Bronchial epithelial cell (primary cell): ENCODE measurements at regions not wholly inside any gene's neighbourhood (a gene's known extent, or its start where the extent isn't known, plus 50 kb on each side); places are given as distances from the start of the nearest gene placed in this dataset.
A peak's percentile ranks its signal among the peaks of the same experiment; 100 is the strongest.

ENCODE experiments used
- DNase-seq: peaks from one replicate; pipeline ENCODE4 v3.0.0-alpha.2; 2010; ENCODE audit warnings: low read depth
- FAIRE-seq: peaks from 2 replicates; lab custom pipeline; 2011; peaks lifted over from hg19 to GRCh38; lab: Jason Lieb, UNC
- H3K27me3 ChIP-seq: 2 replicates; pipeline ENCODE4 v1.5.1; 2011; ENCODE audit warnings: low read length; ENCODE audit not compliant: control insufficient read depth, insufficient read depth
- H3K36me3 ChIP-seq: 2 replicates; pipeline ENCODE4 v1.5.1; 2011; ENCODE audit warnings: low read length; ENCODE audit not compliant: control insufficient read depth, insufficient read depth
- H3K4me3 ChIP-seq: 2 replicates; pipeline ENCODE4 v1.5.1; 2011; ENCODE audit warnings: mild to moderate bottlenecking, low read depth, low read length, control low read depth
- TF ChIP-seq, protein P1 (sequence below): IDR thresholded peaks from 2 replicates; pipeline ENCODE4 v1.5.1; 2011; ENCODE audit warnings: mild to moderate bottlenecking, moderate library complexity, low read length, control low read depth, inconsistent platforms; ENCODE audit not compliant: insufficient read depth, severe bottlenecking

DNA sequence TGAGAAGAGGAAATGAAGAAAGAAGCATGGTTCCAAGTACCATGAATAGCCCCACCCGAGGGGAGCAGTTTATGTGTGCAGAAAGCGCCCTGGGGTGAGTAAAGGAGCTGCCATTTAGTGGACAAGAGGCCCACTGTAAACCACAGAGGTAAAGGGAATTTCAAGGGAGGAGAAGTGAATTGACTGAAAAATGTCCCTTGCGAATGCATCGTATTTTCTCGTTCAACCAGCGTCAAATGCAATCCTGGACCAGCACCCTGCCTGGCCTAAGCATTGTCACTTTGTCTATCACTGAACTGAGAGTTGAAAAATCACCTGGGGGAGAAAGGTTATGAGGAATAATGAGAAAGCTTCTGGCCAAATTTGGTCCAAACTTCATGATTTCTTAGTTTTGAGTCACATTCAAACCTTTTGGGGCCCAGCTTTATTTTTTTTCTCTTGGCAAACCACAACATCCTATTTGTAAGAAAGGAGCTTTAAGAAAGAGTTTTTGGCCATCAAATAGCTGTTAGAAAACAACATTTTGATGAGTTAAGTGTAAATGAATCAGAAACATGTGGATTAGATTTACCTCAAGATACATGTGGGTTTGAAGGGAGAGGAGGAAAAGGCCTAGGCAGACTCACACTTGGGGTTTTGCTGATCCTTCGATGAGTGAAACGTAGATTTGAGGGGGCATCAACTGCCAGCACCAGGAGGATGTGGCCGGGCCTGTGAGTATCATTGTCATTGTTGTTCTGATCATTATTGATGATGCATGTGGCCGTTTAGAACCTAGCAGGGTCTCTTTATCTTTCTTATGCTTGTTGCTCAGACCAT lies 214.0 kb downstream of the CLIC5 start:
- Histone ChIP-seq H3K36me3 (no peaks in the 10 kb centered on the region), H3K4me3 (no peak overlapping the region), H3K27me3 (no peaks in the 10 kb centered on the region)
- no peak for FAIRE-seq
- DNase-seq: no peak
- TF ChIP-seq, protein P1, sequence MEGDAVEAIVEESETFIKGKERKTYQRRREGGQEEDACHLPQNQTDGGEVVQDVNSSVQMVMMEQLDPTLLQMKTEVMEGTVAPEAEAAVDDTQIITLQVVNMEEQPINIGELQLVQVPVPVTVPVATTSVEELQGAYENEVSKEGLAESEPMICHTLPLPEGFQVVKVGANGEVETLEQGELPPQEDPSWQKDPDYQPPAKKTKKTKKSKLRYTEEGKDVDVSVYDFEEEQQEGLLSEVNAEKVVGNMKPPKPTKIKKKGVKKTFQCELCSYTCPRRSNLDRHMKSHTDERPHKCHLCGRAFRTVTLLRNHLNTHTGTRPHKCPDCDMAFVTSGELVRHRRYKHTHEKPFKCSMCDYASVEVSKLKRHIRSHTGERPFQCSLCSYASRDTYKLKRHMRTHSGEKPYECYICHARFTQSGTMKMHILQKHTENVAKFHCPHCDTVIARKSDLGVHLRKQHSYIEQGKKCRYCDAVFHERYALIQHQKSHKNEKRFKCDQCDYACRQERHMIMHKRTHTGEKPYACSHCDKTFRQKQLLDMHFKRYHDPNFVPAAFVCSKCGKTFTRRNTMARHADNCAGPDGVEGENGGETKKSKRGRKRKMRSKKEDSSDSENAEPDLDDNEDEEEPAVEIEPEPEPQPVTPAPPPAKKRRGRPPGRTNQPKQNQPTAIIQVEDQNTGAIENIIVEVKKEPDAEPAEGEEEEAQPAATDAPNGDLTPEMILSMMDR: no peak

DNA sequence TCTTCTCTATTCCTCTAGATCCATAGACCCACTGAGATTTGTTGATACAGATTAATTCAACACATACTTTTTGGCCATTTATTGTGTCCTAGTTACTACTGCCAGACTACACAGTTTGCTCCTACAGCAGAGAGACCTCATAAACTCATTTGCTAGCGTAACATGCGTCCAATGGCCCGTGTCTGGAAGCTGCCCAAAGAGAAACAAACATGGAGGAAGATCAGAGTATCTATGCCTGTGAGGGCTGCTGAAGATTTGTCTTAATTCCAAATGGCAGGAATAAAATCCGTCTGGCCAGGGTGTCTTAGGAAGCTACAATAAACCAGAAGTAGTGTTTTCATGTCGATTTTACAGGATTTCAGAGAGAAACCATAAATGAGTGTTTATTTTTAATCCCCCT lies 214.7 kb downstream of the CLIC5 start:
- no peak for DNase-seq
- Histone ChIP-seq H3K4me3 (no peak overlapping the region), H3K27me3 (no peaks in the 10 kb centered on the region), H3K36me3 (no peaks in the 10 kb centered on the region)
- TF ChIP-seq, protein P1: no peak
- no peak for FAIRE-seq

GRCh38 chr6:45795678-45796077 lies 220.0 kb downstream of the CLIC5 start:
- no peak overlapping the region for H3K4me3 ChIP-seq
- no peak for FAIRE-seq
- no peak for DNase-seq
- TF ChIP-seq, protein P1: no peak
- H3K27me3 ChIP-seq: no peaks in the 10 kb centered on the region
- H3K36me3 ChIP-seq: no peaks in the 10 kb centered on the region

- TF ChIP-seq, protein P1: no peak
- H3K36me3 ChIP-seq: no peaks in the 10 kb centered on the region
- no peak overlapping the region for H3K4me3 ChIP-seq
- H3K27me3 ChIP-seq: no peaks in the 10 kb centered on the region
- FAIRE-seq (no peak), DNase-seq (no peak)
Measured at GRCh38 chr6:45794465-45794864, 221.2 kb downstream of the CLIC5 start.

- DNase-seq (peak; percentile 82), FAIRE-seq (no peak)
- no peaks in the 10 kb centered on the region for H3K36me3 ChIP-seq
- no peak overlapping the region for H3K4me3 ChIP-seq
- H3K27me3 ChIP-seq: no peaks in the 10 kb centered on the region
- TF ChIP-seq, protein P1: no peak
Measured at GRCh38 chr6:45791211-45792168, 224.2 kb downstream of the CLIC5 start.
